Immature natural killer cell (primary cell): ENCODE measurements at regions not wholly inside any gene's neighbourhood (a gene's known extent, or its start where the extent isn't known, plus 50 kb on each side); places are given as distances from the start of the nearest gene placed in this dataset.
A peak's percentile ranks its signal among the peaks of the same experiment; 100 is the strongest.
"Not testable (repeated sequence)": the region's sequence is repeated elsewhere in the genome, so short reads cannot be mapped to it uniquely, and the experiment has no call there.

Source experiments
- DNase-seq, 3 donors: peaks; one replicate each; pipeline ENCODE4 v3.0.0; 2022; ENCODE audit warnings: mixed read lengths in 1 of 3
- H3K27ac Mint-ChIP-seq, 6 donors: one replicate each; pipeline ENCODE4 v1.8.0; 2020; ENCODE audit warnings: mixed read lengths in 6 of 6, mild to moderate bottlenecking in 5 of 6, inconsistent platforms in 4 of 6, moderate library complexity in 3 of 6
- H3K27me3 Mint-ChIP-seq, 3 donors: one replicate each; pipeline ENCODE4 v1.8.0; 2020 to 2021; ENCODE audit warnings: low read depth in 3 of 3, mild to moderate bottlenecking in 3 of 3, mixed read lengths in 3 of 3, moderate library complexity in 3 of 3, inconsistent platforms in 1 of 3
- H3K36me3 Mint-ChIP-seq, 3 donors: one replicate each; pipeline ENCODE4 v1.8.0; 2020; ENCODE audit warnings: mixed read lengths in 3 of 3, inconsistent platforms in 2 of 3, mild to moderate bottlenecking in 2 of 3
- H3K4me1 Mint-ChIP-seq, 2 donors: one replicate each; pipeline ENCODE4 v1.8.0; 2020; ENCODE audit warnings: inconsistent platforms in 2 of 2, mild to moderate bottlenecking in 2 of 2, mixed read lengths in 2 of 2, moderate library complexity in 1 of 2
- H3K4me3 Mint-ChIP-seq, 5 donors: one replicate each; pipeline ENCODE4 v1.8.0; 2020; ENCODE audit warnings: mild to moderate bottlenecking in 5 of 5, mixed read lengths in 5 of 5, inconsistent platforms in 3 of 5, moderate library complexity in 3 of 5
- H3K9me3 Mint-ChIP-seq, 6 donors: one replicate each; pipeline ENCODE4 v1.8.0; 2020; ENCODE audit warnings: mild to moderate bottlenecking in 6 of 6, mixed read lengths in 6 of 6, inconsistent platforms in 4 of 6, moderate library complexity in 3 of 6

- Mint-ChIP-seq H3K36me3 (no peaks in the 10 kb centered on the region), H3K9me3 (peaks cover 0 to 26% (median 4%) of the 10 kb centered on the region in 6 donors), H3K27me3 (peaks cover 0 to 2% (median 0%) of the 10 kb centered on the region in 3 donors), H3K4me1 (no peaks in the 10 kb centered on the region), H3K27ac (no peak overlapping the region), H3K4me3 (no peak overlapping the region)
- DNase-seq = no peak
Observed at GRCh38 chr10:55979203-55979602, 381.9 kb downstream of the ZWINT start.

GRCh38 chr10:55966101-55966500 lies 395.0 kb downstream of the ZWINT start:
- Mint-ChIP-seq H3K36me3 (no peaks in the 10 kb centered on the region), H3K27me3 (peaks cover 0 to 2% (median 0%) of the 10 kb centered on the region in 3 donors), H3K9me3 (peaks cover 10 to 31% (median 19%) of the 10 kb centered on the region in 6 donors), H3K27ac (no peak overlapping the region), H3K4me3 (no peak overlapping the region), H3K4me1 (no peaks in the 10 kb centered on the region)
- no peak for DNase-seq

GRCh38 chr10:55943403-55943802 lies 417.7 kb downstream of the ZWINT start:
- H3K4me1 Mint-ChIP-seq = no peaks in the 10 kb centered on the region
- H3K27me3 Mint-ChIP-seq = no peaks in the 10 kb centered on the region
- H3K4me3 Mint-ChIP-seq = no peak overlapping the region
- no peak overlapping the region for H3K27ac Mint-ChIP-seq
- DNase-seq = no peak
- H3K9me3 Mint-ChIP-seq = peaks cover 0 to 24% (median 12%) of the 10 kb centered on the region in 6 donors
- no peaks in the 10 kb centered on the region for H3K36me3 Mint-ChIP-seq

- H3K27me3 Mint-ChIP-seq = no peaks in the 10 kb centered on the region
- no peak overlapping the region for H3K27ac Mint-ChIP-seq
- peaks cover 6 to 28% (median 9%) of the 10 kb centered on the region in 6 donors for H3K9me3 Mint-ChIP-seq
- no peaks in the 10 kb centered on the region for H3K36me3 Mint-ChIP-seq
- H3K4me1 Mint-ChIP-seq = no peaks in the 10 kb centered on the region
- no peak overlapping the region for H3K4me3 Mint-ChIP-seq
- DNase-seq = no peak
Observed at GRCh38 chr10:55929291-55929690, 431.8 kb downstream of the ZWINT start.

GRCh38 chr10:55899472-55900147 lies 461.4 kb downstream of the ZWINT start:
- not testable (repeated sequence) for H3K4me1 Mint-ChIP-seq, H3K27me3 Mint-ChIP-seq, H3K27ac Mint-ChIP-seq, DNase-seq, H3K36me3 Mint-ChIP-seq
- Mint-ChIP-seq H3K9me3 (peaks cover 12 to 32% (median 25%) of the 10 kb centered on the region in 6 donors), H3K4me3 (peak overlapping the region in 1 of 5 donors; percentile 7)

GRCh38 chr10:55897490-55897921 lies 463.6 kb downstream of the ZWINT start:
- DNase-seq = no peak
- peaks cover 9 to 32% (median 25%) of the 10 kb centered on the region in 6 donors for H3K9me3 Mint-ChIP-seq
- no peaks in the 10 kb centered on the region for H3K4me1 Mint-ChIP-seq
- H3K4me3 Mint-ChIP-seq = no peak overlapping the region
- peaks cover 0 to 6% (median 3%) of the 10 kb centered on the region in 3 donors for H3K36me3 Mint-ChIP-seq
- H3K27me3 Mint-ChIP-seq = peaks cover 0 to 2% (median 0%) of the 10 kb centered on the region in 3 donors
- H3K27ac Mint-ChIP-seq = no peak overlapping the region

- no peaks in the 10 kb centered on the region for H3K27me3 Mint-ChIP-seq
- DNase-seq = no peak
- no peak overlapping the region for H3K4me3 Mint-ChIP-seq
- H3K27ac Mint-ChIP-seq = no peak overlapping the region
- H3K36me3 Mint-ChIP-seq = peaks cover 0 to 3% (median 0%) of the 10 kb centered on the region in 3 donors
- no peaks in the 10 kb centered on the region for H3K4me1 Mint-ChIP-seq
- H3K9me3 Mint-ChIP-seq = peaks cover 4 to 36% (median 14%) of the 10 kb centered on the region in 6 donors
Observed at GRCh38 chr10:55892276-55892675, 468.8 kb downstream of the ZWINT start.

GRCh38 chr10:55881588-55881987 lies 479.5 kb downstream of the ZWINT start:
- no peak for DNase-seq
- peaks cover 0 to 1% (median 0%) of the 10 kb centered on the region in 3 donors for H3K27me3 Mint-ChIP-seq
- no peak overlapping the region for H3K4me3 Mint-ChIP-seq
- no peaks in the 10 kb centered on the region for H3K4me1 Mint-ChIP-seq
- peaks cover 0 to 4% (median 0%) of the 10 kb centered on the region in 3 donors for H3K36me3 Mint-ChIP-seq
- peaks cover 23 to 67% (median 41%) of the 10 kb centered on the region in 6 donors for H3K9me3 Mint-ChIP-seq
- no peak overlapping the region for H3K27ac Mint-ChIP-seq

GRCh38 chr10:55873485-55873884 lies 487.6 kb downstream of the ZWINT start:
- peaks cover 0 to 4% (median 0%) of the 10 kb centered on the region in 3 donors for H3K36me3 Mint-ChIP-seq
- H3K4me1 Mint-ChIP-seq = no peaks in the 10 kb centered on the region
- no peak for DNase-seq
- no peak overlapping the region for H3K27ac Mint-ChIP-seq
- peaks cover 12 to 48% (median 23%) of the 10 kb centered on the region in 6 donors for H3K9me3 Mint-ChIP-seq
- peaks cover 0 to 1% (median 0%) of the 10 kb centered on the region in 3 donors for H3K27me3 Mint-ChIP-seq
- no peak overlapping the region for H3K4me3 Mint-ChIP-seq

- no peaks in the 10 kb centered on the region for H3K27me3 Mint-ChIP-seq
- H3K27ac Mint-ChIP-seq = no peak overlapping the region
- H3K4me1 Mint-ChIP-seq = no peaks in the 10 kb centered on the region
Observed at GRCh38 chr10:55870186-55870585, 490.9 kb downstream of the ZWINT start.

GRCh38 chr10:55867848-55868247 lies 493.2 kb downstream of the ZWINT start:
- Mint-ChIP-seq H3K4me1 (no peaks in the 10 kb centered on the region), H3K4me3 (no peak overlapping the region), H3K27ac (no peak overlapping the region), H3K9me3 (peaks cover 11 to 50% (median 16%) of the 10 kb centered on the region in 6 donors), H3K27me3 (no peaks in the 10 kb centered on the region), H3K36me3 (peaks cover 0 to 4% (median 0%) of the 10 kb centered on the region in 3 donors)
- no peak for DNase-seq

More at GRCh38 chr10:55870186-55870585, 490.9 kb downstream of the ZWINT start:
- Mint-ChIP-seq H3K4me3 (no peak overlapping the region), H3K9me3 (peaks cover 8 to 47% (median 15%) of the 10 kb centered on the region in 6 donors), H3K36me3 (peaks cover 0 to 4% (median 0%) of the 10 kb centered on the region in 3 donors)
- DNase-seq = no peak

GRCh38 chr10:55858730-55859129 lies 502.3 kb downstream of the ZWINT start:
- Mint-ChIP-seq H3K27me3 (peaks cover 0 to 2% (median 0%) of the 10 kb centered on the region in 3 donors), H3K36me3 (no peaks in the 10 kb centered on the region), H3K9me3 (peaks cover 3 to 28% (median 16%) of the 10 kb centered on the region in 6 donors), H3K27ac (no peak overlapping the region), H3K4me1 (no peaks in the 10 kb centered on the region), H3K4me3 (no peak overlapping the region)
- no peak for DNase-seq

- DNase-seq = no peak
- H3K9me3 Mint-ChIP-seq = peaks cover 2 to 20% (median 14%) of the 10 kb centered on the region in 6 donors
- H3K36me3 Mint-ChIP-seq = no peaks in the 10 kb centered on the region
- H3K27ac Mint-ChIP-seq = no peak overlapping the region
- no peaks in the 10 kb centered on the region for H3K4me1 Mint-ChIP-seq
- H3K4me3 Mint-ChIP-seq = no peak overlapping the region
- no peaks in the 10 kb centered on the region for H3K27me3 Mint-ChIP-seq
Observed at GRCh38 chr10:55852900-55853299, 508.2 kb downstream of the ZWINT start.

GRCh38 chr10:55837273-55837672 lies 523.8 kb downstream of the ZWINT start:
- no peak overlapping the region for H3K4me3 Mint-ChIP-seq
- H3K36me3 Mint-ChIP-seq = no peaks in the 10 kb centered on the region
- H3K9me3 Mint-ChIP-seq = peaks cover 3 to 30% (median 14%) of the 10 kb centered on the region in 6 donors
- H3K27me3 Mint-ChIP-seq = no peaks in the 10 kb centered on the region
- no peak for DNase-seq
- no peak overlapping the region for H3K27ac Mint-ChIP-seq
- no peaks in the 10 kb centered on the region for H3K4me1 Mint-ChIP-seq
